Stimulated activated CD4-positive, alpha-beta T cell treated with anti-CD3 and anti-CD28 coated beads, Interleukin-2, amount 100 ng/mL, for 48 hours (primary cell): ENCODE measurements at regions not wholly inside any gene's neighbourhood (a gene's known extent, or its start where the extent isn't known, plus 50 kb on each side); places are given as distances from the start of the nearest gene placed in this dataset.
A peak's percentile ranks its signal among the peaks of the same experiment; 100 is the strongest.
"Not testable (repeated sequence)": the region's sequence is repeated elsewhere in the genome, so short reads cannot be mapped to it uniquely, and the experiment has no call there.

Experiments
- DNase-seq, 2 donors: peaks; one replicate each; pipeline ENCODE4 v3.0.0-alpha.2; 2020

- no peak for DNase-seq
These were observed 53.0 kb upstream of the DAPP1 start for GRCh38 chr4:99763635-99764101.

- no peak for DNase-seq
These were observed 53.9 kb upstream of the DAPP1 start for GRCh38 chr4:99762728-99763127.

GRCh38 chr4:99759988-99760387, 56.6 kb upstream of the DAPP1 start:
- no peak for DNase-seq

DNA sequence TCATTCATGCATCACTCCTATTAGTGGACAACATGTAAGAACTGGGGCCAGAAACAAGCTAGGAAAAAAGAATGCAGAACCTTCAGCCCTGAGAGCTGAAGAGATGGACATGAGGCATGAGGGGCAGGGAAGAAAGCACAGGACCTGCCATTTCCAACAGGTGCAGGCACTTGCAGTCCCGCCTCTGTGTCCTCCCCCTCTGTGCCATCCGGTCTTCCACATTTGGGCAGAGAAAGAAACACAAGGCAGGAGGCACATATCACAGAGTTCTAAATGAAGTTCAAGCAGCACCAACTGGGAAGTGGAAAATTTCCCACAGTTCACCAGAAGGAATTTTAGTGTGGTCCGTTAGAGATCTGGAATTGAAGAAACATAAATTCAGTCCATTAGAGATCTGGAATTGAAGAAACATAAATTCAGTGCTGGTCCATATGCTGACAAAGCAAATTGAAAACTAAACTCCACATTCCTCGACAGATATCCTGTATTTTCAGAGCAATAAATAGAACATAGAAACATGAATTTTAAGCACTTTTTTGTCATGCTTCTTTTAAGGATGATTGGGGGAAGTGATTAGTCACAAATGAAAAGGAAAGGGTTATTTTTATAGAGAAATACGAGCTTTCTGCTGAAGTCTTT, 57.2 kb upstream of the DAPP1 start:
- DNase-seq: no peak

GRCh38 chr4:99755223-99755944, 61.2 kb upstream of the DAPP1 start:
- no peak for DNase-seq

- DNase-seq: no peak
These were observed 61.9 kb upstream of the DAPP1 start for GRCh38 chr4:99754756-99755155.

- no peak for DNase-seq
These were observed 62.7 kb upstream of the DAPP1 start for GRCh38 chr4:99753931-99754330.

DNA sequence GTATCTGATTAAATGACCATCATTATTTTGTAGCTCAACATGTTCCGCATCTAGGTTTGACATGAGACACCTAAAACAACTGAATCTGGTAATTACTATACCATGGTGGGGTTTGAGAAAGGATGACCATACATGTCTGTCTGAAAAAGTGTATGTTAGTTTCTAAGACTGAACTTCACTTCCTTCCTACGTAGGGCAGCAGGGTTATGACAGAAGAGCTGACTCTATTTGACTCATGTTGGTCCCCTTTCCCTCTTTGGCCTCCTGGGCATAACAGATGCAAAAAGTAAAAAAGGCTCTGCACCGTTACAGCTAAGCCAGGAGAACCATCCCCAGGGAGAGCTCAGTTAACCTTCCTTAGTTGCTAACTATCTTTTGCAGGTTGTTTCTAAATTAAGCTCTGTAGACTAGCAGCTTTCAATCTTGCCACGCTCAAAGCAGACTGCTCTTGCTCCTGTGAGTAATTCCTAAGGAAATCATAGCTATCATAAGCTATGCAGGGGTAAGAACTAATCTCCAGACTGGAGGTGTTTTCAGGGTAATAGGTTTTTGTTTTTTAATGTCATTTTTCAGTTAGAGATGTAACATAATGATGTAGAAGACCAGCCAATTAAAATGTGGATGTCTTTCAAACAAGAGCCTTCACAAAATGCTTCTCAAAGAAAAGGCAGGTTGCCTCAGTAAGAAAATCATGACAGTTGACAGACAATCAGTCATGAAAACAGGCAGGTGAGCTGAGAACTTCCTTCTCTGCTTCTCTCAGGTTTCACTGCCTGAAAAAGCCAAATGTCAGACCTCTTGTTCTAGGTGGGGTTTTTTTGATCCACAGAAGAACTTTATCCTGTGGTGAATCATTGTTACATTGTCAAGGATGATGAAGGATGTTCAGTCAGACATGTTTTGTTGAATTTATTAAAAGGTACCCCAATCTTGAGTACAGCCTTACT, 66.9 kb upstream of the DAPP1 start:
- no peak for DNase-seq

DNA sequence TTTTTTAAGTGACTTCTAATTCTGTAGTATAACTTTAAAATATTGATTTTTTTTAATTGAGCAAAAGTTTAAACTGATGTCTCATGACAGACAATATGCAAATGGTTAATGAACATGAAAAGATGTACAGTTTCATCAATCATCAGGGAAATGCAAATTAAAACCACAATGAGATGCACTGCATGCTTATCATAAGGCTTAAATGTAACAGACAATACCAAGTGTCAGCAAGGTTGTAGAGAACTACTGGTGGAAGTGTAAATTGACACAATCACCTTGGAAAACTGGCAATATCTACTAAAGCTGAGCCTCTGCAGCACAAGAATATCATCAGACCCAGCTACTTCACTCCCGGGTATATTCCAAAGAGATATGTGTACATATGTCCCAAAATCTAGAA, 70.2 kb upstream of the DAPP1 start:
- DNase-seq: no peak

DNA sequence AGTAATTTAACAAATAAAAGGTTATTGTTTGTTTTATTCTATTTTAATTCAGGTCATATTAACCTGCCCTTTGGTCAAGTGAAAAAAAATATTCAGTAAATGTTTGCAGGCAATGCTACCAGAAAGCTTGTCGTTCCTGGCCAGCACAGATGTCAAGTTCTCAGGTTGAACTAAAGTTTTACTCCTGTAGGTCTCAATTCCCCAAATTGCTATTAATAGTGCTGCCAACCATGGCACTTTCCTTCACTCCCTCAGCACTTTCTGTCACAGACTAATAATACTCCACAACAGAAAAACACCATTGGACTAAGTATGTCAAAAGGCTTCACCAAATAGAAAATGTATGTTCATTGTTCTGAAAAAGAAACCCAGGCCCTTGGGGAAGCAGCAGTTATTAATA, 79.2 kb upstream of the C4orf54 start:
- no peak for DNase-seq

GRCh38 chr4:99735822-99736221, 78.2 kb upstream of the C4orf54 start:
- DNase-seq: no peak

DNA sequence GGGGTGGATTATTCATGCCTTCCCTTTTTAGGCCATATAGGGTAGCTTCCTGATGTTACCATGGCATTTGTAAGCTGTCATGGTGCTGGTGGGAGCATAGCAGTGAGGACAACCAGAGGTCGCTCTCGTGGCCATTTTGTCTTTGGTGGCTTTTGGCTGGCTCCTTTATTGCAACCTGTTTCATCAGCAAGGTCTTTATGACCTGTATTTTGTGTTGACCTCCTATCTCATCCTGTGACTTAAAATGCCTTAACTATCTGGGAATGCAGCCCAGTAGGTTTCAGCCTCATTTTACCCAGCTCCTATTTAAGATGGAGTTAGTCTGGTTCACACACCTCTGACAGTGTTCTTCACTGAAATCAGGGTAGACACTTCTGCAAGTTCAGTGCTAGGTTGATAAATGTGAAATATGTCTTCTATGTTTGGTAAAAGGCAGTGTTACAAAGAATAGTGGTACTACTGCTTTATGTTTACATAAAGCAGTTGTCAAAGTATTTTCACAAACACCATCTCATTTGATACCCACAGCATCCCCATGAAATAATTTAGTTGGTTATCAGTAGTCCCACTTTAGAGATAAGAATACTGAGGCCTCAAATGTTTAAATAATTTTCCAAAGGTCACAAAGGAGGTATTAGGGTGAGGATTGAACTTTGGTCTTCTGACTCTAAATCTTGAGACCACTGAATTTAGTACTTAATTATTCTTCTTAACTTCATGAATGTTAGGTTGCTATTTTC, 77.1 kb upstream of the C4orf54 start:
- DNase-seq: no peak

DNA sequence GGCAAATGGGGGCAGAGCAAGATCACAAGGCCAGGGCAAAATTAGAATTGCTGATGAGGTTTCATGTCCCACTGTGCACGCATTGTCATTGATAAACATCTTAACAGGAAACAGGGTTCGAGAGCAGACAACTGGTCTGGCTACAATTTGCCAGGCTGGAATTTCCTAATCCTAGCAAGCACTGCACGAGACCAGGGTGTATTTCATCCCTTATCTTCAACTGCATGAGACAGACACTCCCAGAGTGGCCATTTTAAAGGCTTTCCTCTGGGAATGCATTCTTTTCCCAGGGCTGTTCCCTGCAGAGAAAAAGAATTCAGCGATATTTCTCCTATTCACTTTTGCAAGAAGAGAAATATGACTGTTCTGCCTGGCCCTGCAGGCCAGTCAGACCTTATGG, 75.8 kb upstream of the C4orf54 start:
- not testable (repeated sequence) for DNase-seq

GRCh38 chr4:99729186-99729585, 71.6 kb upstream of the C4orf54 start:
- DNase-seq: no peak

GRCh38 chr4:99724067-99724466, 66.4 kb upstream of the C4orf54 start:
- DNase-seq: no peak

DNA sequence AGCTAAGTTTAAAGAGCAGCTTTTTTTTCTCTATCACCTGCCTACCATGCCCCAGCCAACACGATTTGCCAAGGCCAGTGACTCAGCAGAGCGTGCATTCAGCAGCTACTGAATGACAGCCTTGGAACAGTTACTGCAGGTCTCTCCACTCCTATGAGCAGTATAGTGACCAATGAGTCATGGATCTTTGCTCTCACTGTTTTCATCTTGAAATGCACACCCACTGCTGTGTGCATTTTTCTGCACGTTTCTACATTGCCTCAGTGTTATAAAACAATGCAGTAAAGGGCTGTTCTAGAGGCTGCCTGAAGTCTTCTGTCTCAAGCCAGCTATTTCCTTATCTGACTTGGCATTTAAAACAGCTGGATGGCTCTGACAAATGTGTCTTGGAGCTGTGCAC, 66.0 kb upstream of the C4orf54 start:
- DNase-seq: peak in 1 of 2 donors; percentile 5

GRCh38 chr4:99722725-99723124, 65.1 kb upstream of the C4orf54 start:
- no peak for DNase-seq

DNA sequence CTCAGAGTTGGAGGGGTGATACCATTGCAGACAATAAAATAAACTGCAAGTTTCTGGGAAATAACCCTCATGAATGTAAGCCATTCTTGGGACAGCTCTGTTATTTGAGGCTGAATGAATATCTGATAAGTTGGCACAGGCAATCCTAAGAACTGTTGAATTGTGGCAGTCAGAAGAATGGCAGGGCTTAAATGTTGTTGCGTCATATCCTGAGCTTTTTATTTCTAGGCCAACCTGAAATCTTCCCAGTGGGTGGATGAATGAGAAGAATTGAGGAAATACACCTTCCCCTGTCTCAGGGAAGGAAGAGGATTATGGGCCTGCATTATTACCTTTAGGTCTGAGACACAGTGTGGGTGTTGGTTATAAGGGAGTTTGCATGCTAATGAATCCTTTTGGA, 64.4 kb upstream of the C4orf54 start:
- DNase-seq: no peak

GRCh38 chr4:99720206-99720605, 62.6 kb upstream of the C4orf54 start:
- no peak for DNase-seq

- DNase-seq: no peak
These were observed 59.4 kb upstream of the C4orf54 start for GRCh38 chr4:99716996-99717395.

- no peak for DNase-seq
These were observed 57.7 kb upstream of the C4orf54 start for GRCh38 chr4:99715286-99715685.

DNA sequence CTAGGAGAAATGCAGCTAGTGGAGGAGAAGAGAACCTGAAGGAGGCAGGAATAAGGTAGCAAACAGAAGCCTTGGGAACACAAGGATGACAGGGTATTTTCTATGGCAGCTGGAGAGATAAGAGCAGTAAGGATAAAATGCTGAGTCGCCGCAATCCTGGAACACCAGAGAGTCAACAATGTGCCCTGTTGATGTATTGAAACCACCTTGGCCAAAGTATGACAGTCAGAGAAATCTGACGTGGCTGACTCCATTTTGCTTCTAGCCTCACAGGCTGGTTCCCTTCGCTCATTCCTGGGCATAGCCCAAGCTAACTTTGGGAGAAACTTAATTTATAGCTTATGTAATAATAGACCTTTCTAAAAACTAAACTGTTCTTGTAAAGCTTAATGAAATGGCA, 56.6 kb upstream of the C4orf54 start:
- DNase-seq: no peak

GRCh38 chr4:99712530-99712929, 54.9 kb upstream of the C4orf54 start:
- no peak for DNase-seq
